Panc1 (cell line): ENCODE measurements at regions not wholly inside any gene's neighbourhood (a gene's known extent, or its start where the extent isn't known, plus 50 kb on each side); places are given as distances from the start of the nearest gene placed in this dataset.
"Not testable (repeated sequence)": the region's sequence is repeated elsewhere in the genome, so short reads cannot be mapped to it uniquely, and the experiment has no call there.

Experiments used
- ATAC-seq: fragments of 200-7000 bp; cut with Tn5 transposase; 2 replicates; pipeline ENCODE4 v1.9.1; 2020; ENCODE audit warnings: mild to moderate bottlenecking, moderate library complexity
- BruUV-seq: library from RNA; stranded (reverse); fragments of 400-500 nt; replicated peaks from 2 replicates; lab custom pipeline; 2021; lab: Mats Ljungman, UMichigan
- CTCF ChIA-PET: fragments of 300-600 bp; sonication (Branson Sonifier 250); formaldehyde crosslinking; loops from one replicate; lab custom pipeline; 2022; ENCODE audit warnings: antibody characterized with exemption; lab: Charles Lee
- POLR2A ChIA-PET: fragments of 300-600 bp; sonication (Branson Sonifier 250); formaldehyde crosslinking; loops from one replicate; lab custom pipeline; 2022; ENCODE audit warnings: antibody characterized with exemption; lab: Charles Lee
- DNase-seq: peaks from one replicate; pipeline ENCODE4 v3.0.0-alpha.2; 2010; ENCODE audit warnings: low read depth, low spot score
- H3K27ac ChIP-seq: 2 replicates; pipeline ENCODE4 v1.5.1; 2011; ENCODE audit warnings: mild to moderate bottlenecking, low read length, inconsistent platforms
- H3K27me3 ChIP-seq: fragments of 200-500 bp; sonication (Bioruptor generic); 2 replicates; pipeline ENCODE4 v1.6.0; 2014; ENCODE audit warnings: low read length, inconsistent platforms; ENCODE audit not compliant: control insufficient read depth, insufficient read depth
- H3K36me3 ChIP-seq: fragments of 200-500 bp; sonication (Bioruptor generic); 2 replicates; pipeline ENCODE4 v1.5.1; 2014; ENCODE audit warnings: inconsistent platforms, mild to moderate bottlenecking, low read length, moderate library complexity; ENCODE audit not compliant: control insufficient read depth, insufficient read depth
- H3K4me1 ChIP-seq: 2 replicates; pipeline ENCODE4 v1.5.1; 2011; ENCODE audit warnings: inconsistent platforms, mild to moderate bottlenecking, low read length, moderate library complexity; ENCODE audit not compliant: control insufficient read depth, insufficient read depth
- H3K4me3 ChIP-seq, 2 experiments: 2 replicates each; pipeline ENCODE4 v1.5.1; 2011 to 2012; ENCODE audit warnings: low read depth in 2 of 2, low read length in 2 of 2, mild to moderate bottlenecking in 2 of 2, inconsistent platforms in 1 of 2, moderate library complexity in 1 of 2
- H3K9me3 ChIP-seq: fragments of 200-500 bp; sonication (Bioruptor generic); 2 replicates; pipeline ENCODE4 v1.5.1; 2014; ENCODE audit warnings: low read depth, mild to moderate bottlenecking, inconsistent platforms, low read length, moderate library complexity; ENCODE audit not compliant: control insufficient read depth, insufficient read depth
- CTCF ChIP-seq: fragments of 450-650 bp; IDR thresholded peaks from 2 replicates; pipeline ENCODE4 v1.5.1; 2017; ENCODE audit warnings: mild to moderate bottlenecking
- POLR2AphosphoS5 ChIP-seq: IDR thresholded peaks from 2 replicates; pipeline ENCODE4 v1.6.1; 2012; ENCODE audit warnings: mild to moderate bottlenecking, low read depth, low read length, moderate library complexity
- REST ChIP-seq, 2 experiments: IDR thresholded peaks; 2 replicates each; pipeline ENCODE4 v1.6.1; 2011 to 2012; ENCODE audit warnings: low read depth in 2 of 2, control low read depth in 1 of 2, low read length in 1 of 2, mild to moderate bottlenecking in 1 of 2, moderate library complexity in 1 of 2; ENCODE audit not compliant: insufficient read depth in 1 of 2
- SIN3A ChIP-seq: IDR thresholded peaks from 2 replicates; pipeline ENCODE4 v1.6.1; 2012; ENCODE audit warnings: low read depth, mild to moderate bottlenecking, low read length, moderate library complexity, borderline replicate concordance; ENCODE audit not compliant: insufficient read depth
- TCF7L2 ChIP-seq: IDR thresholded peaks from 2 replicates; pipeline ENCODE4 v1.6.1; 2011; ENCODE audit warnings: mild to moderate bottlenecking, low read depth, low read length, inconsistent platforms
- in situ Hi-C: cut with HindIII; loops from 2 replicates; pipeline ENCODE4 v1.10.0; 2016; ENCODE audit warnings: low sequenced_read_pairs, low pct_unique_long_range_greater_than_20kb
- intact Hi-C: fragments of 100-400 bp; cut with micrococcal nuclease; formaldehyde crosslinking; loops from one replicate; pipeline ENCODE4 v1.10.0; 2022; ENCODE audit not compliant: unreplicated experiment

DNA sequence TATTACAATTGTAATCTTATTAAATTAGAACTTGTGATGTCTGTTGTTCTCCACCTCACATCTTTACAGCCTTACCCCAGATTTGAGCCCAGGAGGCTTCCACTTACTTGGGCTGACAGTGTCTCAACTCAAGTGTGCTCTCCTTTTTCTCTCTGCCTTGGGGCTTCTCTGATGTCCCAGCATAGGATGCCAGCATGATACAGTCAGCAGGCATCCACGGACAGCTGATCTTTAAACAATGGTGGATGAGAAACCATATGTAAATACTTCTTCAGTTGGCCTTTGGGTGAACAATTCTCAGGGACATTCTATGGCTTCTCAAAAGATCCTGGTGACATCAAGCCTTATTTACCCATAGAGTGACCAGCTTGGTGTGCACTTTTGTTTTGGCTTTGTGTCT lies 107.6 kb upstream of the GORAB start:
- CTCF ChIA-PET = no interaction called here

DNA sequence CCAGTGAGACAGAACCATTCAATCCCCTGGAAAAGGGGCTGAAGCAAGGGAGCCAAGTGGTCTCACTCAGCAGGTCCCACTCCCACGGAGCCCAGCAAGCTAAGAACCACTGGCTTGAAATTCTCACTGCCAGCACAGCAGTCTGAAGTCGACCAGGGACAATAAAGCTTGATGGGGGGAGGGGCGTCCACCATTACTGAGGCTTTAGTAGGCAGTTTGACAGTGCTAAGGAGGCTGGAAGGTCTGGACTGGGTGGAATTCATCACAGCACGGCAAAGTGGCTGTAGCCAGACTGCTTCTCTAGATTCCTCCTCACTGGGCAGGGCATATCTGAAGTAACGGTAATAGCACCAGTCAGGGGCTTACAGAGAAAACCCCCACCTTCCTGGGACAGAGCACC lies 105.4 kb upstream of the GORAB start:
- no peaks in the 10 kb centered on the region for H3K4me1 ChIP-seq
- no peaks in the 10 kb centered on the region for H3K27me3 ChIP-seq
- no peak overlapping the region for H3K4me3 ChIP-seq
- in situ Hi-C loops = no loop called here
- no TSS peak for BruUV-seq
- ATAC-seq (no peak), DNase-seq (no peak)
- intact Hi-C loops = no loop called here
- CTCF ChIA-PET = no interaction called here
- H3K36me3 ChIP-seq = no peaks in the 10 kb centered on the region
- POLR2A ChIA-PET = no interaction called here
- TF ChIP-seq SIN3A (no peak), POLR2AphosphoS5 (no peak), TCF7L2 (no peak), REST (IDR thresholded peaks at IDR 0.05; ENCODE audit: insufficient read depth in 1 of 2, low read depth in 2 of 2, low read length in 1 of 2) (no peak), CTCF (no peak)
- H3K27ac ChIP-seq = no peak overlapping the region
- no peaks in the 10 kb centered on the region for H3K9me3 ChIP-seq

More for the DNA sequence above, 107.6 kb upstream of the GORAB start:
- no peak overlapping the region for H3K4me3 ChIP-seq
- no peaks in the 10 kb centered on the region for H3K27me3 ChIP-seq
- in situ Hi-C loops (no loop called here), intact Hi-C loops (no loop called here)
- no peaks in the 10 kb centered on the region for H3K4me1 ChIP-seq
- ATAC-seq (no peak), DNase-seq (no peak)
- BruUV-seq = no TSS peak
- POLR2A ChIA-PET = no interaction called here
- H3K9me3 ChIP-seq = no peaks in the 10 kb centered on the region
- no peaks in the 10 kb centered on the region for H3K36me3 ChIP-seq
- TF ChIP-seq REST (IDR thresholded peaks at IDR 0.05; ENCODE audit: insufficient read depth in 1 of 2, low read depth in 2 of 2, low read length in 1 of 2) = no peak
- TF ChIP-seq SIN3A = no peak
- TF ChIP-seq TCF7L2 = no peak
- TF ChIP-seq POLR2AphosphoS5 = no peak
- no peak for TF ChIP-seq CTCF
- H3K27ac ChIP-seq = no peak overlapping the region

GRCh38 chr1:170427002-170427401 lies 105.0 kb upstream of the GORAB start:
- POLR2A ChIA-PET, DNase-seq, CTCF ChIA-PET: not testable (repeated sequence)

More at GRCh38 chr1:170427002-170427401, 105.0 kb upstream of the GORAB start:
- BruUV-seq, intact Hi-C loops, H3K27me3 ChIP-seq, H3K4me3 ChIP-seq, in situ Hi-C loops, H3K36me3 ChIP-seq, H3K27ac ChIP-seq, H3K4me1 ChIP-seq, ATAC-seq, H3K9me3 ChIP-seq: not testable (repeated sequence)
